ENCODE measurements at regions not wholly inside any gene's neighbourhood (a gene's known extent, or its start where the extent isn't known, plus 50 kb on each side); places are given as distances from the start of the nearest gene placed in this dataset.

- TF ChIP-seq POLR2AphosphoS5 (IDR thresholded peaks at IDR 0.05) (no peak), CTCF (IDR thresholded peaks at IDR 0.05) (no peak), POLR2A (IDR thresholded peaks at IDR 0.05) (no peak)
These were observed 400.7 kb downstream of the MN1 start for GRCh38 chr22:27400811-27401210.

Data from prostate gland (tissue), 2 donors.